Fibroblast of the aortic adventitia (primary cell): ENCODE measurements at regions not wholly inside any gene's neighbourhood (a gene's known extent, or its start where the extent isn't known, plus 50 kb on each side); places are given as distances from the start of the nearest gene placed in this dataset.

Source experiments
- DNase-seq: peaks from one replicate; pipeline ENCODE4 v3.0.0-alpha.2; 2010; ENCODE audit warnings: low read depth
- H3K4me3 ChIP-seq: 2 replicates; pipeline ENCODE4 v1.5.1; 2011; ENCODE audit warnings: low read depth, mild to moderate bottlenecking, control low read depth, low read length, moderate library complexity
- CTCF ChIP-seq: IDR thresholded peaks from 2 replicates; pipeline ENCODE4 v1.5.1; 2011; ENCODE audit warnings: mild to moderate bottlenecking, low read length, control low read depth, inconsistent platforms; ENCODE audit not compliant: insufficient read depth

- TF ChIP-seq CTCF: no peak
- no peak for DNase-seq
- no peak overlapping the region for H3K4me3 ChIP-seq
Measured at GRCh38 chr12:124082012-124082411, 109.0 kb downstream of the ZNF664 start.

GRCh38 chr12:124082687-124083086 lies 109.7 kb downstream of the ZNF664 start:
- no peak overlapping the region for H3K4me3 ChIP-seq
- DNase-seq: no peak
- no peak for TF ChIP-seq CTCF

- no peak for TF ChIP-seq CTCF
- DNase-seq: no peak
- H3K4me3 ChIP-seq: no peak overlapping the region
Measured at GRCh38 chr12:124083708-124084107, 110.7 kb downstream of the ZNF664 start.

GRCh38 chr12:124085419-124086296 lies 112.6 kb downstream of the ZNF664 start:
- no peak overlapping the region for H3K4me3 ChIP-seq
- no peak for TF ChIP-seq CTCF
- DNase-seq: no peak

GRCh38 chr12:124086299-124086898 lies 113.4 kb downstream of the ZNF664 start:
- no peak for TF ChIP-seq CTCF
- no peak for DNase-seq
- no peak overlapping the region for H3K4me3 ChIP-seq

- TF ChIP-seq CTCF: no peak
- H3K4me3 ChIP-seq: no peak overlapping the region
- DNase-seq: no peak
Measured at GRCh38 chr12:124087266-124088051, 114.4 kb downstream of the ZNF664 start.
